ENCODE measurements at regions not wholly inside any gene's neighbourhood (a gene's known extent, or its start where the extent isn't known, plus 50 kb on each side); places are given as distances from the start of the nearest gene placed in this dataset.
"Not testable (repeated sequence)": the region's sequence is repeated elsewhere in the genome, so short reads cannot be mapped to it uniquely, and the experiment has no call there.

DNA sequence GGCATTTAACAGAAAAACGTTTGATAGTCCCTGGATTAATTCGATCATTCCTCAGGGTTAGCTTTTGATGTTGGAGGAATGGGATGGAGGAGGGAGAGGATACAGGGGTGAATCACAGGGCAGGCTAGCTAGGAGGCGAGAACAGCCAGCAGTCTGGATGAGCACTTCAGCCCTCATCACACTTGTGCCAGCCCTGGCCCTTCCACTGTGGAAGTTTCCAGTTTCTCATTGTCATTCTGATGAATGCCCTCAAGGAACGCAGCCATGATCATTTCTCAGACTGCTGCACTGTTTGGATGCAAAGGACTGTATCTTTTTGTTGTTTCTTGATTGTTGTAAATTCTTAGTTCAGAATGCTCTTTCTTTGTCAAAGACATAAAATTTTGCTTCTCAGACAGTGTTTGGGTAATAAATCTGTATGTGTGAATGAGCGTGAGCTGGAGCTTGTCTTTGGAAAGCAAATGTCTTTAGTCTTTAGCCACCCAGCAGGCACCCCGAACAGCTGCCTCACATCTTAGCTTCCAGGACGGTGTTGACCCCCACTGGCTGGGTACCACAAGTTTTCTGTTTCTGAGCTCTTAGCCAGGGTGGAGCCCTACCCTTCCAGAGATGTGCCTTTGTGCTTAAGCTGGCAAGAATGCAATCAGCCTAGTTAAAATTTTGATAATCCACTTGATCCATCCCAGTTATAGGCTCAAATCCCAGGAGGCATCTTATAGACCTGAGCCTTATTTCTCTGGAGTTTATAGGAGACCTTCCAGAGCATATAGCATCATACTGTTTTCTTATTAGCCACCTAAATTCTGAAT lies 121.1 kb downstream of the PDCD6IP start:
- DNase-seq (ENCODE audit: low read depth), result no peak

DNA sequence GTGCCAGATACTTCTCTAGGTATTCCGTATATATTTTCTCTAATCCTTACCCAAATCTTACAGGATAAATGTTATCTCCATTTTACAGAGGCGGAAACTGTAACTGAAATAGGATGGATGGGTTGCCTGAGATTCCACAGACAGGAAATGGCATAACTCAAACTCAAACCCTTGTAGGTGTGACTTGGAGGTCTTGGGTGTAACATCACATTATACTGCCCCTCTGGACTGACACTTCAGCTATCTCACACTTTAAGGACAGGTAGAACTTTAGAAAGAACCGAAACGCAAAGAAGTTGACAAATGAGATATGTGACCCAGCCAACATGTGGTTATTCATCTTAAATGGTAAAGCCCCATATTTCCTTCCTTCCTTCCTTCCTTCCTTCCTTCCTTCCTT lies 122.1 kb downstream of the PDCD6IP start:
- DNase-seq (ENCODE audit: low read depth), result no peak

DNA sequence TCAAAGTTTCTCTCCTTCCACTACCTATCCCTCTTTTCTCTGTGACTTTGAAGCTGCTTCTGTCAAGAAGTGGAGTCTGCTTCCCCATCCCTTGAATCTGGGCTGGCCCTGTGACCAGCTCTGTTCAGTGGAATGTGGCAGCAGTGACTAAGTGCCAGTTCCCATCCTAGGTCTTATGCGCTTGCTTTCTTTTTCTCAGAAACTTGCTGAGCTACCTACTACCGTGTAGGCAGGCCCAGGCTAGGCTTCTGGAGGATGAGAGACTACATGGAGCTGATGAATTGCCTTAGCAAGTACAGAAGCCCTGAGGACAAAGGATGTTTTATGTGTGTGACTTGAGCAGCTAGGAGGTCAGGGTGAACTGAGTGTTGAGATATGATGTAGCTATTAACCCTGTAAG lies 123.2 kb downstream of the PDCD6IP start:
- no peak for DNase-seq (ENCODE audit: low read depth)

DNA sequence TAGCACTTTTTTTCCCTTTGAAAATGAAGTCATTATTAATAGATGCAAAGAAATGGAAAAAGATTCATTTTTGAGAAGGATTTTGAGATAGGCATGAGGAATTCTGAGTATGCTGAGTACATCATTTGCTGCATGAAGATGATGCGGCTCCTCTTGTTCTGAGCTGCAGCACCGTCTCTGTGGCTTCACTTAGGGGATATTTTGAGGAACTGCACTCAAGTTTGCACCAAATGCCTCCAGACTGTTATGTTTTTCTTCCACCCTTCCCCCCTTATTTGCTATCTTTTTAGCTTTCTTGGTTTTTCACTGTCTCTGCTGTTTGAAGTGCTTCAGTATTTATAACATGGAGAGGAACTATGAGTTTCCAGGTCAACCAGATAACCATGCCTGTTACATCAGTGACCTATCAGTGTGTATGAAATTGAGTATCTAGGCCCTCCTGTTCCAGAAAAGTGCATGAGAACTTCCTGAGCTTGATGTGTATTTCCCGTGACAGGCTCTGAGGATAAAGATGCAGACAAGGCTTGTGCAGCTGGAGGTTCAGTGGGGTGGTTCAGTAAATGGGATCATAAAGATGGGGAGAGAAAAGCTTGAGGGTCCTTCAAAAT lies 128.7 kb downstream of the PDCD6IP start:
- DNase-seq (ENCODE audit: low read depth), result no peak

DNA sequence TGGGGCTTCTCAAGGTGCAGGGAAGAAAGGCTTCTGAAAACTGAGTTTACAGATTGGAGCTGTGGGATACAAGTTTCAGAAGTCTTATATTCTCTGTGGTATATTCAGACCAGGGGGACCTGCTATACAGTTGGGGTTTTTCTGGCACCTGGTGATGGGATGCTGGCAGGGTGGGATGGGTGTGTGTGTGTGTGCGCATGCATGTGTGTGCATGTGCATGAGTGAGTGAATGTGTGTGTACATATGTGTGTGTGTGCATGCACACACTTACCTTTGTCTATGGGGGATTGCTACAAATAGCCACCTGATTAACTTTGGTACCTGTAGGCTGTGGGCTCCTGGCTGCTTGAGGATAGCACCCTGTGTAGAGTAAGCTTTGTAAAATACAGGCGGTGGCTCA lies 131.4 kb downstream of the PDCD6IP start:
- DNase-seq (ENCODE audit: low read depth), result no peak

DNA sequence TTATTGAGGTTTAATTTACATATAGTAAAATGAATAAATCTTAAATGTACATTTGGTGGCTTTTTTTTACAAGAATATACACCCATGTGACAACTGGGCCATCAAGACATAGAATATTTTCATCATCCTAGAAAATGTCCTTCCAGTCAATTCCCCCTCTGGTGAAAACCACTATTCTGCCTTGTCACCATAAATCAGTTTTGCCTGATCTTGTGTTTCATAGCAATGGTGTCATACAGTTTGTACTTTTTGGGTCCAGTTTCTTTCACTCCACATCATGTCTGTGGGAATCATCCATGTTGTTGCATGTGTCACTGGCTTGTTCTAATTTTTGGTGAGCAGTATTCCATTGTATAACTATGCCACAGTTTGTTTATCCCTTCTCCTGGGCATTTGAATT lies 133.1 kb downstream of the PDCD6IP start:
- no peak for DNase-seq (ENCODE audit: low read depth)

DNA sequence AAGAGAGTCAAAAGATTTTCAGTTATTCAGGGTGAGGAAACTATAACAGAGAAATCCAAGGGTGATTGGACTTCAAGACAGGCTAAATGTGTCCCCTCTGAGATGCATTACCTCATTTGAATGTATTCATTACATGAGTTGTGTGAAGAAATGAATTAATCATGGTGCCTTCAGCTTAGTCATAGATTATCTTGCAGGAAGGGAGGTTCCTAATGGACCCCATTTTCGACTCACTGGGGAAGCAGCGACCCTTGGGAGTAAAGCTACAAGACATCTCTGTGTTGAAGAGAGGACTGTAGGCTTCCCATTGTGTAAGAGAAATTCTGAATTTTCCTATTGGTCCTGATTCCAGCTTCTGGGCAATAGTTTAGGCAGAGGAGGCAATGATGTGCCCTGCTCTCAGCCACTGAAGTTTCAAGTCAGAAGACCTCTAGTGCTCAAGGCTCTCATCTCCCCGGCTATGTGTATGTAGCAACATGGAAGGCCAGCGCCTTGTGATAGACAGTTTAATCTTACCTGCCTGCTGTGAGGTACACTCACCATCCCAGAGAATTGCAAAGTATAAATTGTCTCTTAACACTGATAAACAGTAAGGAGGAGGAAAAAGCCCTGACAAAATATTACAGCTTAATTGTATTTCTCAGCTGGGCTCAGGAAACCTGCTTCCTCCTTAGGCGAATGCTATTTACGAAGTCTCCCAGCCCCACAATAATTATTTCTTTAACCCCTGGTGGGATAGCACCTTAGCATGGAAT lies 133.8 kb downstream of the PDCD6IP start:
- no peak for DNase-seq (ENCODE audit: low read depth)

DNA sequence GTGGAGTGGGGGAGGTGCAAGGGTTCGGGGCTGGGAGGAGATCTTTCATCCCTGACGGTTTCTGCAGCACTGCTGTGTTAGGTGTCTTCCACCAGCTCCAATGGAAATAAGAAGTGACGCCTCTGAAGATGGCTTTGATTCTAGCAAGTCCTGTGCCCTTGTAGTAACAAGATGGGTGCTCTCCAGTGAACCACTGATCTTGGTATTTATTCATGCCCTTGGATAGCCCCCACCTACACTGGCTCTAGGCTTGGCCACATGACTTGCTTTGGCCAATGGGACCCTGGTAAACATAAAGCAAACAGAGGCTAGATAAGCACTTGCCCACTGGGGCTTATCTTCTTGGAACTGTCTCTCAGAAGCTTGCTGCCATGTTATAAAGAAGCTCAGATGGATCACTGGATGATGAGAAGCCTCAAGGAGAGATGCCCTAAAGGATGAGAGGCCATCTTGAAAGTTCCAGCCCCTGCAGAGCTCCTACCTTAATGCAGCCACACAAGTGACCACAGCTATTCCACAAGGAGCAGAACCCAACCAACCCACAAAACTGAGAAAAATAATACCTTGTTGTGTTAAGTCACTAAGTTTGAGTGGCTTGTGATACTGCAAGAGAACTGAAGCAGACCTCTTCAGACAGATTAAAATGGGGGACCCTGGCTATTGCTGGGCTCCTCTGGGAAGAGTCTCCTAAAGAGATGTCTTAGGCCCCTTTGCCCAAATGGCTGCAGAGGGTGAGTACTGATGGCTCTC lies 137.9 kb downstream of the PDCD6IP start:
- no peak for DNase-seq (ENCODE audit: low read depth)

DNA sequence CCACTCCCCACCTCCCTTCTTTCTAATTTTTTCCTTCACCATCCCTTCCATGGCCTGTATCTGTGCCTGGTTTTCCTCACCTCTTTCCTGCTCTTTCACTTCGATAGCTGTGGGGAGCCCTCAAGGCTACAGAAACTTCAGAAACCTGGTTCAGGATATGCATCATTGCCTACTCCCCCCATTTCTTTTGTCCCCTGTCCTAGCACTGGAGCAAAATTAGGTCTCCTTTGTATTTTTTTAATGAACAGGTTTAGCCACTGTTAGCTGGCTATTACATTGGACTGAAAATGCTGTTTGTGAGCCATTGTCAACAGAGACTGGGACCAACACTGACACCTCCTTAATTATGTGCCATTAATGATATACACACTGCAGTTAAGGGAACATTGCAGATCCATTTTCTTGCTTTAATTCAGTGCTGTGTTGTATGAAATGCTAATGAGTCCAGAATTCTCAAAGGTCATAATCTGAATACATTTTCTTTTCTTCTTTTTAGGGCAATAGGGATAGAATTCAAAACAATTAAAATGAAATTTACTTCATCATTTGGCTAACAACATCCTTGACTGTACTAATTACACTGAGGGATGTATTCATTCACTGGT lies 138.6 kb downstream of the PDCD6IP start:
- DNase-seq (ENCODE audit: low read depth), result no peak

DNA sequence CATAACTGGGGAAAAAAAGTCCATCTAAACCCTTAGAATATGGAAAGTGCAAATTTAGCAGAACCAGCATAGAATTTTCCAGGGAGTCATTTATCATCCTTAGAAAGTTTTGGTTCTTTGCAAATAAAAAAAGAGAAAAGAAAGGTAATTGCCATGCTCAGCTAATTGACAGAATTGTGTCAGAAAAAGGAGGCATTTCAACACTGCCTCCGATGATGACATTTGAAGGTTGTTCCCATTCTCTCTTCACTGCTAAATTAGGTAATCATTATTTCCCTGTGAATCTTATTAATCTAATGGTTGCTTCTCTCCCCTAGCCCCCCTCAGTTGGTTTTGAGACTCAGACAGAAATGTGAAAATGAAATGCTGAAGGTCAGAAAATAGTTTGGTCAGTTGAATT lies 139.2 kb downstream of the PDCD6IP start:
- no peak for DNase-seq (ENCODE audit: low read depth)

DNA sequence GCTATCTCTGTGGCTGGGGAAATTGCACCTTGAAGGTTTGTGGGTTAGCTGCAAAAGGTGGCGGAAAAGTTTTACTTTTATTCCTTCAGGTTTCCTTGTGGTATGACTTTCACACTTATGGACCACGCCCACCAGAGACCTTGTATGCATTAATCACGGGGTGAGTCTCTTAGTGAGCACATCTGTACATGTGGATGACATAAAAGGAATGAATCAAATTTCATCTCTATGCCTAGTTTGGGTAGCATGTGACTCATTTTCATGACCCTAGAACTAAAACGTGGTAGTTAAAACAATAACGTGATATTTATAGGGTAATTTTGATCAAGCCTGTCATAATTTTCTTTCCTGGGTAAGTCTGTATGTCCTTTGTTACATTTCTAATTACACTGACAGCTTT lies 141.7 kb downstream of the PDCD6IP start:
- peak; percentile 2 for DNase-seq (ENCODE audit: low read depth)

DNA sequence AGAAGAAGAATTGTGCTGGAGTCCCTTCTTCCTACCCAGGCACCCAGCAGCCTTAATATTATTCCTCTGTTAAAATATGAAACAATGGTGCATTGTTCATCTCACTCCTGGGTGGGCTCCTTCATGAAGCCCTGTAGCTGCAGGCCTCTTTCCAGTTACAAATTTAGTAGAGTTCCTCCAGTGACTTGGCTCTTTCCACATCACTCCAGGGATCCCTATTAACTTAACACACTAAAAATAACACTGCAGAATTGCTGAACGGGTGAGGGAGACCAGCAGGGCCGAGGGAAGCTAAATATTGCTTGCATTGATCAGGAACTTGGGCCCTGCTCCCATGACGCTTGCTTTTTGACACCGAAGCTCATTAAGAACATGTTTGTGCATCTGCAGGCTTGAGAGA lies 142.3 kb downstream of the PDCD6IP start:
- DNase-seq (ENCODE audit: low read depth), result no peak

DNA sequence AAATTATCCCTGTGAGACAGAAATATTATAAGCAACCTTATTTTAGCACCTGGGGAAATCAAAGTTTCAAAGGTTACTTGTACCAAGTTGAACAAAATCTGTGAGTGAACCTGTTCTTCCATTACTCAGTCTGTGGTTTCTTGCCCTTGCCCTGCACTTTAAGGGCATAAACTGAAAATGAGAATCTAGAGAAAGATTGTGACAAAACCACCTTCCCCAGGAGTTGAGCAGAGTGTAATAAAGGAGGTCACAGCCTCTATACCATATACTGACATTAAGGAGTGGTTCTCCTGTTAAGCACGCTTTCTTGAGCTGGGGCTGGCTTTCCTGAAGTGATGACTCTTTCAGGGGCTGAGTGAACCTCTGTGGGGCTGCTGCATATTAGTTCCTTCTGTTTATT lies 143.4 kb downstream of the PDCD6IP start:
- DNase-seq (ENCODE audit: low read depth), result no peak

DNA sequence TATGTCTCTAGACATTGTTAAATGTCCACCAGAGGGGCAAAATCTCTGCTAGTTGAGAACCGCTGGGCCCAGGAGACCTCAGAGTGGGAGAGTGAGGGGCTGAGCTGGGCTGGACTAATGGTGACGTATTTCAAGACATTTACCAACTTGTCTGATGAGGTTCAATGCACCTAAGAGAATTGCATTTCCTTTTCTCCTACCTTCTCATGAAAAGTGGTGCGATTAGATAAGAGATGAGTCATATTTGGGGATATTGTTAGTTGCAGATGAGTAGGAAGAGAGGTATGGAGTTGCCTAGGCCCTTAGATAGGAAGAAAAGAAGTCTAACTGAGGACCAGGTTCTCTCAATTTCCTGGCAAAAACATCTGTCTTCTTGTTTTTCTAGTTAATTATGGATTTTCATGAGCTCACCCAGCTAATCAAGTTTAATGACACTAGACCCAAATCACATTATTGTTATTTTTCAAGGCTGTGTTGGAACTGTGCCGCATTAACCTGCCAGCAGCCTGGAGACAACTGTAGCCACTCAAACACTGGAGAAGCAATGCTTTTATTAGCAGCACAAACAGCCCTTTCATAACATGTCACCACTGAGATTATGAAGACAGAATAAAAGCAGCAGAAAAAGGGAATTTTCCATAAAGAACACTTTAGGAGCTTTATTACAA lies 144.2 kb downstream of the PDCD6IP start:
- DNase-seq (ENCODE audit: low read depth), result no peak

DNA sequence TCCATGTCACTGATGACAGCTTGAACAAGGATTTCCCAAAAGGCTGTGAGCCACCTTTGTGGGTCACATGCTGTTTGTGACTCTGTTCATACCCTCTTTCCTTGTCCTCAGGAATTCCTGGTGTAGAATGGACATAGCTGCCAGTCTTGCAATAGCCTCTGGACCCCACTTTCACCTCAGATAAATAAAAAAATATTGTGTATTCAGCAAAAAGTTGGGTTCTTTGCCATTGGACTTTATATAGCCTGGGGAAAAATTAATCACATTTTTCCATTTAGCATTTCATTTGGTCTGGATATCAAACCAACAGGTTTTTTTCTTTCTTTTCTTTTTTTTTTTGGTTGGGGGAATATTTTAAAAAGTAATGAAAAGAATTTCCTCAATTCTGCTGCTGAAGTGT lies 144.8 kb downstream of the PDCD6IP start:
- no peak for DNase-seq (ENCODE audit: low read depth)

DNA sequence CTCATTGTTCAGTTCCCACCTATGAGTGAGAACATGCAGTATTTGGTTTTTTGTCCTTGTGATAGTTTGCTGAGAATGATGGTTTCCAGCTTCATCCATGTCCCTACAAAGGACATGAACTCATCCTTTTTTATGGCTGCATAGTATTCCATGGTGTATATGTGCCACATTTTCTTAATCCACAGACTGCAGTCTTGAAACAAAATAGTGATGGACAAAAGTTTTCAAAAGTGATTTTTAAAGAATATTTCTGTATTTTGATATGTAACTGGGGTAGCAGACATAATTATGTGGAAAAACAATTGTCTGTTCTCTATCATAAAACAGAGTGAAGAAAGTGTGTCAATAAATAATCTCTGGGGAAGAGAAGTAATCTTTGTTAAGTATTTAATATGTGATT lies 148.2 kb downstream of the PDCD6IP start:
- not testable (repeated sequence) for DNase-seq (ENCODE audit: low read depth)

DNA sequence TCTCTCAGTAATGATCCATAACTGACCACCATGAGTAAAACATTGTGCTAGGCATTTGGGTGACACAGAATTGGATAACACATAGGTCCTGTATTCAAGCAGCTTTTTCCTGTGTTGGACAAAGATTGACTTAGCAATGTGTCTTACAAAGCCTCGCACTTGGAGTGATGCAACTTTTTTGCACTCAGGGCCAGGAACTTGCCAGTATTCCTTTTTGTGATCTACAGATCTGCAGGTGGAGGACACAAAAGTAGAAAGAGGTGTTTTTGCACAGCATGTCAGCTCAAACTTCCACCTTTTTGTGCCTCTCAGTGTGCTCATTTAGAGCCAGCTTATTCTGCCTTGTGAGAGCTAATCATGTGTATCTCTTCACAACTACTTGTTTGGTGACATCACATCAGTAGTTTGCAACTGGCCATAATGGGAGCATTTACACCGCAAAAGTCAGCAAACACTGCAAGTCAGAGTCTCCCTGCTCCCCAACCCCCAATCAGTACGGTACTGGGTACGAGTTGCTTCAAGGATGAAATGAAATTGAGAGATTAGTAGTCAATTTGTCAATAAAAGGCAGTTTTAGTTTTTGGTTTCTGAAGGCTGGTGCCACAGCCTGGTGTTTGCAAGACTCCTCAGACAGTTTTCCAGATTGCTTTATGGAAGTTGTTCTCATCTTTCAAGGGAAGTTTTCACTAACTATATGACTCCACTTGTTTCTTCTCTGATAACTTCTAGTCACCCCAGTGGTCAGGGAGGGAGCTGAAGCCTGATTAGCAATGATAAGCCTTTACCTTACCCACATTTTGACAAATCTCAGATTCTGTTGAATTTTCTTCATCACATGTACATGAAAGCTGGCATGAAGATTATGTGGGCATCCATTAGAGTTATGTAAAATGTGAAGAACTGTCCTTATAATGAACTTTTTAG lies 149.1 kb downstream of the PDCD6IP start:
- DNase-seq (ENCODE audit: low read depth), result no peak

DNA sequence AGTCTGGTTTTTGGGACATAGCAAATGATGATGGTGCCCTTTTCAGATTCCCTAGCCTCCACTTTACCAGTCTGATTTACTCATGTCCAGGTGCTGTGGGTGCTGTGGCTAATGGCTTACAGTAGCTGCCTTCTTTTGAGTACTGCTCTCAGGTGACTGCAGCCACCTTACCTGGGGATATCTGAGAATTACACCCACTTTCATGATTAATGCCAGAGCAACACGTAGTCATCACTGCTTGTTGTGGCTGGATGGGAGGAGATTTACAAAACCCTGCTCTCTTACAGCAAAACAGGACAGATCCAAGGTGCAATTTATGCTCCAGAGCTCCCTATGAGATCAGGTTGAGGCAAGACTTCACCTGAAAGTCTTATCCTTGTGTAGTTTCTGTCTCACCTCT lies 150.6 kb downstream of the PDCD6IP start:
- no peak for DNase-seq (ENCODE audit: low read depth)

DNA sequence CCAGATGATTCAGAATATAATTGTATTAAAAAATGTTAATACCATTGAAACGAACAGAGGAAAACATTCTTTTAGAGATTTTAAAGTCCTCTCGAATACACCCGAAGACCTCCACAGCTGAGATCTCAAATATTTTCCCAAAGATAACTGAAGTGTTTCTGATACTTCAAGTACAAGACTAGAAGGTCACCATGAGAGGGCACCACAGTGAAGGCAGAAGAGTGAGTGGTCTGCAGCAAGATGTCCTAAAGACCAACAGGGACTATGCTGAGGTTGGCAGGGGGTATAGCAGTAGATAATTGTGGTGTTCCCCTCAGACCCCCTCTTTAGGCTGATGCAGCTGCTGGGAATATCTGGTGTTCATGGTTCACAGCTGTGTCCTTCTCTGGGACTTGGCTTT lies 156.5 kb downstream of the PDCD6IP start:
- no peak for DNase-seq (ENCODE audit: low read depth)

DNA sequence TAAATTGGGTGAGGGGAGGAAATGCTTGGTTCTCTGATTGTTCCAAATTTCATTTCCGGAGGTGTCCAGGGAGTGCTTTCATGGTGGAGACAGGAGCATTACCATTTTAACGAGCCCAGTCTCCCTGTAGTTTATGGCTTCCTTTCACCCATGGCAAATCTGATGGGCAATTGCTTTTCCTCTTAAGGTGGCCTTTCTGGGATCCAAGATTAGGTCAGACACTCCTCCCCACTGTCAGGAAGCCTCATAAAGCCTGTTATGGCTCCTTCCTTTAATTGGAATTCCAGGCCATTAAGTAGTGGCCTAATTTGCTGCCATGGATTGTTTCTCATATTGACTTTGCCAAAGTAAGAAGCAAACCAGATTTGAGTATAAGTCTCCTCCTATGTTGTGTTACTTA lies 157.8 kb downstream of the PDCD6IP start:
- DNase-seq (ENCODE audit: low read depth), result no peak
